NCI-H1694 treated with DMSO at 0.1 percent for 48 hours (cell line): ENCODE measurements at regions not wholly inside any gene's neighbourhood (a gene's known extent, or its start where the extent isn't known, plus 50 kb on each side); places are given as distances from the start of the nearest gene placed in this dataset.

ENCODE experiments used
- DNase-seq: peaks from one replicate; lab custom pipeline; 2025; lab: John Stamatoyannopoulos, UW

GRCh38 chr4:45094684-45095083 lies 368.3 kb upstream of the GNPDA2 start:
- no peak for DNase-seq

GRCh38 chr4:45082101-45082500 lies 355.7 kb upstream of the GNPDA2 start:
- DNase-seq: no peak

DNA sequence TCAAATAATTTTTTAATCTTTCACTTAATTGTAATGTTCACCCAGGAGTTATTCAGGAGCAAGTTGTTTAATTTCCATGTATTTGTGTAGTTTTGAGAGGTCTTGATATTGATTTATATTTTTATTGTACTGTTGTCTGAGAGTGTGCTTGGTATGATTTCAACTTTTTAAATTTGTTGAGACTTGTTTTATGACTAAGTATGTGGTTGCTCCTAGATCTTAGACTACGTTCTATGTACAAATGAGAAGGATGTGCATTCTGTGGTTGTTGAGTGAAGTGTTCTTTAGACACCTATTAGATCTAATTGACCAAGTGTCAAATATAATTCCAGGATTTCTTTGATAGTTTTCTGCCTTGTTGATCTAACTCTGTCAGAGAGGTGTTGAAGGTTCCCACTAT lies 353.3 kb upstream of the GNPDA2 start:
- DNase-seq: no peak

DNA sequence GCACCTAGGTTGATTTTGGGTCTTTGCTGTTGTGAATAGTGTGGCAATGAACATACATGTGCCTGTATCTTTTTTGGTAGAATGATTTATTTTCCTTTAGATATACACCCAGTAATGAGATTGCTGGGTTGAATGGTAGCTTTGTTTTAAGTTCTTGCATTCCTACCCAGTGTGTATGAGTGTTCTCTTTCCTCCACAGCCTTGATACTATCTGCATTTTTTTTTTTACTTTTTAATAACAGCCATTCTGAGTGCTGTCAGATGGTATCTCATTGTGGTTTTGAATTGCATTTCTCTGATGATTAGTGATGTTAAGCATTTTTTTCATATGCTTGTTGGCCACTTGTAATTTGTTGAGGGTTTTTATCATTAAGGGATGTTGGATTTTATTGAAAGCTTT lies 351.8 kb upstream of the GNPDA2 start:
- no peak for DNase-seq

DNA sequence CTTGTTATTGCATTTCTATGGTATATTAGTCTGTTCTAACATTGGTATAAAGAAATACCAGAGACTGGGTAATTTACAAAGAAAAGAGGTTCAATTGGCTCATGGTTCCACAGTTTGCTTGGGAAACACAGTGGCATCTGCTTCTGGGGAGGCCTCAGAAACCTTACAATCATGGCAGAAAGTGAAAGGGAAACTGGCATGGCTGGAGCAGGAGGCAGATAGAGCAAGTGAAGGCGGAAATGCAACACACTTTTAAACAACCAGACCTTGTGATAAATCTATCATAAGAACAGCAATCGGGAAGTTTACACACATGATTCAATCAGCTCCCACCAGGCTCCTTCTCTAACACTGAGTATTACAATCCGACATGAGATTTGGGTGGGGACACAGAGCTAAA lies 346.6 kb upstream of the GNPDA2 start:
- no peak for DNase-seq

DNA sequence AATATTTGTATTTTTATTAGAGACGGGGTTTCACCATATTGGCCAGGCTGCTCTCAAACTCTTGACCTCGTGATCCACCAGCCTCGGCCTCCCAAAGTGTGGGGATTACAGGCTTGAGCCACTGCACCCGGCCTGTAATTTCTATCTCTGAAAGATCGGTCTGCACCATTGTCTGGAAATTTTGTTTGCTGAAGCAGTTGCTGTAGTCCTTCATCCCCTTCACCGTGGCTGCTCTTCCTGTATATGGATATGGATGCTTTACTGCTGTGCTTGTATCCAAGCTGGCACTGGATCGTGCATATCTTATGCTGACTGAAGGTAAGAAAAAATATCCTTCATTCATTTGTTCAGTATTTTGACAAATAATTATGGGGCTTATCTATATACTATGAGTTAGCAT lies 338.4 kb upstream of the GNPDA2 start:
- DNase-seq: no peak

DNA sequence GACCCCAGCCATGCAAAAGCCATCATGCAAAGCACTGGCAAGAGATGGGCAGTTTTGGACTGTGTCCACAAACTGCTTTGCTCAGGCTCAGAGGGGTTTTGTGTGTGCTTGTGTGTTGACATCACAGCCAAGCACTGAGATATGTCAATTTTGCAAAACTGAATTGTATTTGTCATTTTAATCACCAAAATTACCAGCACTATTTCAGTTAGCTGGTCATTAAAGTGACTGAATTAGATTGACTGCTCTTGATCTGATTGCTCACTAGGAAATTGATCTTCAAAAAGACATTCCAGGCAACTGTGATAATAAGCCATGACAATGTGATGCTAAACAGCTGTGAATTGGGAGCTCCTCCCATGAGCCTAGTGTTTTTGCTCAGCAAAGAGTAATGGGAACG lies 337.3 kb upstream of the GNPDA2 start:
- DNase-seq: peak; percentile 83

- DNase-seq: peak; percentile 92
Observed at GRCh38 chr4:45062935-45063545, 336.7 kb upstream of the GNPDA2 start.

- DNase-seq: no peak
Observed at GRCh38 chr4:45043911-45044310, 317.6 kb upstream of the GNPDA2 start.

GRCh38 chr4:45036677-45037076 lies 310.3 kb upstream of the GNPDA2 start:
- no peak for DNase-seq

DNA sequence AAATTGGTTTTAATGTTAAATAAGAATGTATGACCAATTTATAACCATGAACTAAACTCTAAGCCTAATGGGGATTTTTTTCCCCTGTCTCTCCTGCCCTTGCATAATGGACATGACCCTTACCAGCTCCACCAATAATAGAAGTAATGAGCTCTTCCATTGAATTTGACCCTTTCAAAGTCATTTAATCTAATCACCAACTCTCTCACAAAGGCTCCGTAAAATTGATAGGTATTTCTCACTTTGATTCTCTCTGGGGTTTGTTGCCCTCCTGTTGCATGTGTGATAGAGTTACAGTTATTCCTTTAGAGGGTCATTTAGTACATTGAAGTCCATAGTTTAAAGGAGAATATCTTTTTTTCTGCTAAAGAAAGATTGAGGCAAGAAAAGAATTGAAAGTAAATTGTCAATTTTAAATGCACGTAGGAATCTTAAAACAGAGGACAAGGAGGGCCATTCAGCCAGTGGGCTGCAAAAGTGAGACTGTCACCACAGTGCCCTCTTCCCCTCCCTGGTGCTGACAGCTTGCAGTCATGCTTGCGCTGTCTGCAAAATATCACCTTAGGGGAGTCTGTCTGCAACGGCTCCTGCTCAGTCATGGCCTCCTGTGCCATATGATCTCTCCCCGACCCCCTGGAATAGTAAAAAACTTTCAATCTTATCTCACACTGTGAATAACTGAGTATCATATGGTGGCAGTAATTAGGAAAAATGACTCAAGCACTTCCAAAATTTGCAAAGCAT lies 307.5 kb upstream of the GNPDA2 start:
- DNase-seq: no peak

DNA sequence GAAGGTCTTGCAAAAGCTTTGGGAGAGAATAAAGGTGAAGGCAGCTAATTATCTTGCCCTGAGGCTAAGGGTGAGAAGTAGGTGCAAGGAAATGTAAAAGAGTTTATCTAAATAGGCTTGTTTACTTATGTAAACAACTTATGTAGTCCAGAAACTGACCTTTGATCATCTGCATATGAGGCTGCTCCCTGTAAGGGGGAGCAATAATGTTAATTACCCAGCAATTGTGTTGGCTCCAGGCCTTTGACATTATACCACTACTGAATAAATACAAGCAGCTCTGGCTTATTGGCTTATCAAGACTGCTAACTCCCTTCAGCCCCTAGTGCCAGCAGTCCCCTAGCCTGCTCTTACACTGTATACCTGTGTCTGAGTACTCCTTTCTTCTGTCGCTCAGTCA lies 303.7 kb upstream of the GNPDA2 start:
- no peak for DNase-seq

- DNase-seq: no peak
Observed at GRCh38 chr4:45007508-45007907, 281.2 kb upstream of the GNPDA2 start.

DNA sequence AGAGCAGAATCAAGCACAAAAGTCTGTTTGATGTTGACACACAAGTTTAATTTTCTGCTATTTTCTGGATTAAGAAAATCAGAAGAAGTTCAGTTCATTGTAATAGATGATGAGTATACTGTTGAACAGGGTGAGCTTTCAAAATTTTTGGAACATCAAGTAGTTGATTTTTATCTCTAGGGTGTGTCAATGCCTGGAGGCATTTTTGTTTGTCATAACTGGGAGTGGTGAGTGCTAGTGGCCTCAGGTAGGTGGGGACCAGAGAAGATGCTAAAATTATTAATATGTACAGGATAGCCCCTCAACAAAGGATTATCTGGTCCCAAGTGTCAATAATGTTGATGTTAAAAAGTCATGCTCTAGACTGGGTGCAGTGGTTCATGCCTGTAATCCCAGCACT lies 279.7 kb upstream of the GNPDA2 start:
- DNase-seq: no peak

GRCh38 chr4:45004847-45005565 lies 278.6 kb upstream of the GNPDA2 start:
- no peak for DNase-seq

- DNase-seq: no peak
Observed at GRCh38 chr4:45004326-45004725, 278.0 kb upstream of the GNPDA2 start.

- no peak for DNase-seq
Observed at GRCh38 chr4:44996276-44996845, 270.0 kb upstream of the GNPDA2 start.

DNA sequence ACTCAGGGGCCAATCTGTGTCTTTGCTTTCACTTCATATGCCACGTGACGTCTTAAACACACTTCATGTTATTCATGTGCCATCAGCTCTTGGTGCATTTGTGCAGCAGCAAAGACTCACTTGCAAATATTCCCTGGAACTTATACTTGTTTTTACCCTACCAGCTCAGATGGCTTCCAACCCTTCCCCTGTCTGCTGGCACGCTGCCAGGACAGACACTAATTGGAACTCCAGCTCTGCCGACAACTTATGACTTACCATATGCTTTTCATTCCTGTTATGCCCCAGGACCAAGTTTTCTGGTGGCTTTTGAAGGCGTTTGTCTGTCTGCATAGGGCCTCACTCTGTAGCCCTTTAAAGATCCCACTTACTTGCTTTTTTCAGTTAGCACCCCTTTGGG lies 261.7 kb upstream of the GNPDA2 start:
- DNase-seq: peak; percentile 31

GRCh38 chr4:44985938-44986337 lies 259.6 kb upstream of the GNPDA2 start:
- DNase-seq: no peak

GRCh38 chr4:44985152-44985551 lies 258.8 kb upstream of the GNPDA2 start:
- no peak for DNase-seq

DNA sequence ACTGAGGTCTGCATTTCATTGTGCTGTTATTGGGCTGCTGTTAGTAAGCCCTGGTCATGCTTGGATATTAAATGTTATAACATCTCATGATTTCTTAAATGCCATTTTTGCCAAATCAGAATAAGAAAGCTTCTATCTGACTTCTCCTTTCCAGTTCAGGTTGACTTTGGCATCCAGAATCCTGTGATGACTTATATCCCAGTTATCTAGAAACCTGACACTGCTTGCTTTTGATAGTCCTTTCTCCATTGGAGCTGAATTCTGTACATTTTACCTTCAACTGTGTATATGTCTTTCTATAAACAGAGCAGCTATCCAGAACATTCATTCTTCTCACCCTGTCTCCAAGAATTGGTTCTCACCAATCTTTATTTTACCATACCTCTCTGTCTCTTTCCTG lies 257.7 kb upstream of the GNPDA2 start:
- DNase-seq: no peak

- DNase-seq: no peak
Observed at GRCh38 chr4:44983083-44983482, 256.7 kb upstream of the GNPDA2 start.

GRCh38 chr4:44978020-44978419 lies 251.7 kb upstream of the GNPDA2 start:
- DNase-seq: no peak
